Activated CD4-positive, alpha-beta T cell treated with anti-CD3 and anti-CD28 coated beads, Interleukin-10, Interleukin-2, amounts not matched to agents 100 ng/mL and 50 ng/mL, durations not matched to agents 16 hours and 8 hours (primary cell): ENCODE measurements at regions not wholly inside any gene's neighbourhood (a gene's known extent, or its start where the extent isn't known, plus 50 kb on each side); places are given as distances from the start of the nearest gene placed in this dataset.
"Not testable (repeated sequence)": the region's sequence is repeated elsewhere in the genome, so short reads cannot be mapped to it uniquely, and the experiment has no call there.

Experiments used
- DNase-seq: peaks from one replicate; pipeline ENCODE4 v3.0.0-alpha.2; 2020

DNA sequence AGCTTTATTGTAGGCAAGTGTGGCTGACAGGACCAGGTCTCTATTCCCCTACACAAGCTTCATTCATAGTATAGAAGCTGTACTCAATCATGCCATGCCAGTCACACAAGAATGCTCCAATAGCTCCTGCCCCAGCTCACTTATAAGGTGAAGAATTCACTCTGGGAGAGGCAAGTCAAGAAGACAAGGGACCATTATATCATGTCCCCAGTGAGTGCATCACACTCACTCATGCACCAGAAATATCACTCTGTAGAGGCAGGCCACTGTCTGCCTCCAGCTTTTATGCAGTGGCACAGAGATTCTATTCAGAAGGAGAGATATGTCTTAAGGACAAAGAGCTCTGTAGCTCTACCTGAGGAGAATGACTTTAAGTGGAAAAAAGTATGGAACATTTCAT lies 263.2 kb downstream of the GJA1 start:
- no peak for DNase-seq

DNA sequence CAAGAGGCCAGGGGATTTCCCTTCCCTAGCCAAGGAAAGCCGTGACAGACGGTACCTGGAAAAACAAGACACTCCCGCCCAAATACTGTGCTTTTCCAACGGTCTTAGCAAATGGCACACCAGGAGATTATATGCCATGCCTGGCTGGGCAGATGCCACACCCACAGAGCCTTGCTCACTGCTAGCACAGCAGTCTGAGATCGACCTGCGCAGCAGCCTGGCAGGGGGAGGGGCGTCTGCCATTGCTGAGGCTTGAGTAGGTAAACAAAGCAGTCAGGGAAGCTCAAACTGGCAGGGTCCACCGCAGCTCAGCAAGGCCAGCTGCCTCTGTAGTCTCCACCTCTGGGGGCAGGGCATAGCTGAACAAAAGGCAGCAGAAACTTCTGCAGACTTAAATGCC lies 267.7 kb downstream of the GJA1 start:
- not testable (repeated sequence) for DNase-seq

DNA sequence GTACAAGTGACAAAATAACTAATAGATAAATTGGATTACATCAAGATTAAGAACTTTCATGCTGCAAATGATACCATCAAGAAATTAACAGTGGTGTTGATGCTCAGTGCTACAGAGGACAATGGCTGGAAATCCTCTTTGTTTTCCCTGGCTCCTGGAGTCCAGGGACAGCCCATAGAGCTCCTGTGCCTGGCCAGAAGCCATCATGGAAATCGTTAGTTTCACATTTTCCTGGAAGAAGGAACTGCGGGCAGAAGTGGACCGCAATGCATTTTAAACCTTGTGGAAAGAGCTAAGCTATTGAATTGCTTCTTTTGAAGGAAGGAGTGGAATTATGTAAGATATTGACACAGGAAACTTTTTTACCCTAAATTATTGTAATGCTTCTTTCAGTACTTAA lies 276.0 kb downstream of the GJA1 start:
- DNase-seq, result no peak

DNA sequence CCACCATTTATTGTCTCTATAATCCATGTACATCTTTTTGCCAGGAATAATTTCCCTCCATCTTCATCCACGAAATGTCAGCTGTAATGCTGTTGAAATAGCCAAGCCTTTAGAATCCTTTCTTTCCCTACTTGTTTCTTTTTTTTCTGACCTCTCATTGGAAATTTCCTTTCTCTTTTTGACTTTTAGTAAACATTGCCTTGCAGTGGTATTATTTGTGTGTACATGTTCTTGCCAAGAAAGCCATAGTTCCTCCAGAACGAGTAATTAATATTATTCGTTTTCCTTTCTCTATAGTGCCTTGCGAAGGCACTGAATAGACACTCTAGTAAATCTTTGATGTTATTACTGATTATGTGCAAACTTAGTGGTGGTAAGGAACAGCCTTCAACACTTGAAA lies 282.2 kb downstream of the GJA1 start:
- DNase-seq, result no peak

DNA sequence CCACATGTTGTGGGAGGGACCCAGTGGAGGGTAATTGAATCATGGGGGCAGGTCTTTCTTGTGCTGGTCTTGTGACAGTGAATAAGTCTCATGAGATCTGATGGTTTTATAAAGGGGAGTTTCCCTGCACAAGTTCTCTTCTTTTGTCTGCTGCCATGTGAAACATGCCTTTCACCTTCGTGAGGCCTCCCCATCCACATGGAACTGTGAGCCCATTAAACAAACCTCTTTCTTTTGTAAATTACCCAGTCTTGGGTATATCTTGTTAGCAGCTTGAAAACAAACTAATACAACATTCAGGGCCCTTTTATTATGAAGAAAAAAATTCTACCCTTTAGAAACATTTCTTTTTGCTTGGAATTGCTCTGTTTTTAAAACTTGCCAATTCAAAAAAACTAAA lies 285.4 kb downstream of the GJA1 start:
- DNase-seq, result not testable (repeated sequence)

DNA sequence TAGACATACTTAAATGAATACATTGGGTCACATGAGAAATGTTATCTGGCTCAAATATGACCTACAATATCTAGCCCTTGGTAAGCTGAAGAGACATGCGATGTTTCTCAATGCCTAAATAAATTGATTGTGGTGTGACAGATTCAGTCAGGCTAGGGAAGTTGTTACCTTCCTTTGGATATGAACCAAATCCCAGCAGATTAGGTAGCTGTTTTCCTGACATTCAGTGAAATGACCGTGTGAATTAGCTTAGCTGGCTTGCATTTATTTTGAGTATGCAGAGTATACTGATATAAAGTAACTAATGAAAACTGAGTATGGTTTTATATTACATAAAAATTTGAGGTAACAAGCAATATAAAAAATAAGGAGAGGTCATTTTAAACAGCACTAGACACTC lies 288.2 kb downstream of the GJA1 start:
- no peak for DNase-seq

DNA sequence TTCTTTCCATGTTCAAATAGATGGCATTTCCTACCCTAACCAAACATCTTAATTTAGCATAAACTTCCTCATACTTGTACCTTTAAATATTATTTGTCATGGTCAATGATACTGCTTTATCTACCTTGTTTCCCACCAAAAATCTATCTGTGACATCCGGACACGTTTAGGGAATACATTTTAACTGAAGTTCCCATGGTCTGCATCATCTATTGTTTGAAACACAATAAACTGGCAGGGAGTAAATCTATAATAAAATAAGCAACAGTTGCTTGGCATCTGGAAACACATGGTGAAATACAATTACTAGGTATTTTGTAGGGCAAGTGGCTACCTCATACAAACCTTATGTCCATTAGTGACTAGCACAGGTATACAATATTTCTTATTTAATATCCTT lies 289.1 kb downstream of the GJA1 start:
- DNase-seq, result no peak

DNA sequence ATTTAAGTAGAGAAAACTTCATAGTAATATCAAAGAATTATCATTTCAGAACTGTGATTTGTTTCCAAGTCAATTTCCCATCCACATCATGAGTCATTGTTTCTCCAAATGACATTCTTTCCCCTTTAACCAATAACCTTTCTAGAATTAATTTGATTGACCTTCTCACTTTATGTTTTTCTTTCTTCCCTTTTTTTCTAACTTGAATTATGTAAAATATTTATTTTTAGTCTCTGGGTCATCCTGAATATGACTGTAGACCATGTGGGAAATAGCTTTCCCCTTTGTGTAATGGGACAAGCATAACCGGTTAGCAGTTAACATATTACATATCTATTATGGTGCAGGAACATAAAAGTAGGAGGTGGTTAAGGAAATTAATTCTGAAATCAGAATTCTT lies 291.1 kb downstream of the GJA1 start:
- DNase-seq, result no peak

DNA sequence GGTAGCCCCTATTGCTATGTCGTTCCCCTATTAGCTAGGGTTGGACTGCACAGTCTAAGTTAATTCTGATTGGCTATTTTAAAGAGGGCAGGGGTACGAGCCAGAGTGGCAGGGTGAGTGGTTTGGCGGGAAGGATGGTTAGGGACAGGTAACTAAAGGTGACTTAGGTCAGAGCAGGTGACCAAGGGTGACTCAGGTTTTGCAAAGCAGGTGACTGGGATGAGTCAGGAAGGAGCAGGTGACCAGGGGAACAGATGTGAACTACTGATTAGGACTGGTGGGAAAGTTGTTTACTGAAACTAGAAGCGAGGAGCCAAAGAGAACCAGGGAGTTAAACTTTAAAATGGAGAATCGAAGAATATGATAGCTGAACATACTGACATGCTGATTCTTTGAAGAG lies 295.2 kb downstream of the GJA1 start:
- no peak for DNase-seq

DNA sequence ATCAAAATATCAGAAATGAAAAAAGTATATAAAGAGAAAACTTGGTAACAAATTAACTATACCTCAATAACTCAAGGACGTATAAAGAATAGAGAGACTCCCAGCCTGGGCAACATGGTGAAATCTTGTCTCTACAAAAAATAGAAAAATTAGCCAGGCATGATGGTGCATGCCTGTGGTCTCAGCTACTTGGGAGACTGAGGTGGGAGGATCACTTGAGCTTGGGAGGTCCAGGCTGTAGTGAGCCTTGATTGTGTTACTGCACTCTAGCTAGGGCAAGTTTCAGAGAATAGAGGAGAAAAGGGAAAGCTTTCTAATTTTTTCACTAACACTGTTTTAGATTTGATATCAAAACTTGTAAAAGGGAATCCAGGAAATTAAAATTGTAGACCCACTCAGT lies 295.9 kb downstream of the GJA1 start:
- no peak for DNase-seq

DNA sequence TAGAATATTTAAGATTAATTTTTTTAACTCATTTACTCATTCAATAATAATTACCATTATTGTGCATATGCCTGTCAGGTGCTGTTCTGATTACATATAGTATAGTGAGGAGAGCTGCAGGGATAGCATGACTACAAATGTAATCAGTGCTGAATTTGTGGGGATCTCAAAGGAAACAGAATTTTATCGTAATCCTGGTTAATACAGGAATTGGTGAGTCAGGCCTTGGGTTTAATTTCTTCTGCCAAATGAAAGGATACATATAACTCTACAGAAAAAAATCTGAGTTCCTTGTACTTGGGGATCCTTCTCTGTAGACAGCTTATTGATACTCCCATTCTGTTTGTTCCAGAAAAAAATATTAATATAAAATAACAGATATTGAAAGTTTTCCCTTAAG lies 297.2 kb downstream of the GJA1 start:
- no peak for DNase-seq

DNA sequence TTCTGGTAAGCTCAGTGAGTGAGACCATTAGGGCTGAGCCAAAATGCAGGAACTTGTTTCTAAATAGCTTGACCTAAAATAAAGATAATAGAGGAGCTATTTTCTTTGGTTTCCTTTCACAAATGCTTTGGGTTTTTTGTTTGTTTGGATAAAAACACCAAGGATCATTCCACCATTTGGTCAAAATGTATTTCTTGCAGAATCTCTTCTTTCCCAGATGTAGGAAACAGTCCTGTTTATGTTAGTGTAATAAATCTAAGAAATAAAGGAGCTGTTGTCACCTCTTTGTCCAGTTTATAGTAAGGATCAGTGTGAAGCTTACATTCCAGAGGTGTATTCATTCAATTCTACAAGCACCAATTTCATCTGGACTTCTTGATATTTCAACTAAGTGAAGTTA lies 297.8 kb downstream of the GJA1 start:
- DNase-seq, result no peak

DNA sequence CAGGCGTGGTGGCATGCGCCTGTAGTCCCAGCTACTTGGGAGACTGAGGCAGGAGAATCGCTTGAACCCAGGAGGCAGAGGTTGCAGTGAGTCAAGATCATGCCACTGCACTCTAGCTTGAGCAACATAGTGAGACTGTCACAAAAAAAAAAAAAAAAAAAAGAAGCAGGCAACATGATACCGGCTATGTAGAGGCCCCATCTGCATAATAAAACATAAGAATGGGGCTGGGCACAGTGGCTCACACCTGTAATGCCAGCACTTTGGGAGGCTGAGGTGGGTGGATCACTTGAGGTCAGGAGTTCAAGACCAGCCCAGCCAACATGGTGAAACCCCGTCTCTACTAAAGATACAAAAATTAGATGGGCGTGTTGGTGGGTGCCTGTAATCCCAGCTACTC lies 304.7 kb downstream of the GJA1 start:
- DNase-seq, result not testable (repeated sequence)

DNA sequence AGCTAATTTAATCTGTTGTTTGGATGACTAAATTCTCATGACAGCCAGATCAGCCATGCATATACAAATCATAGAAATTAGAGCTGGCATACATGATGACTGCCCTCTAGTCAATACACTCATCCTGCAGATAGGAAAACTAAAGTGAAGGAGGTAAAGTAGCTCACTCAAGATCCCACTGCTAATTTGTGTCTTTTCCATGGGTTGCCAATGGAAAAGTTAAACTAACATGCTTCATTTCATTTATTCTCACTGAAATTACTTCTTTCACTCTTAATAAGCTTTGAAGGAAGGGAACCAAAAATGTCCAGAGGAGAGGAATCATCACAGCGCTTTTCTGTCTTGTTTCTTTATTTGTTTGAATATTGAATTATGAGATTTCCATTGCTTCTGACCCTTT lies 308.2 kb downstream of the GJA1 start:
- no peak for DNase-seq

DNA sequence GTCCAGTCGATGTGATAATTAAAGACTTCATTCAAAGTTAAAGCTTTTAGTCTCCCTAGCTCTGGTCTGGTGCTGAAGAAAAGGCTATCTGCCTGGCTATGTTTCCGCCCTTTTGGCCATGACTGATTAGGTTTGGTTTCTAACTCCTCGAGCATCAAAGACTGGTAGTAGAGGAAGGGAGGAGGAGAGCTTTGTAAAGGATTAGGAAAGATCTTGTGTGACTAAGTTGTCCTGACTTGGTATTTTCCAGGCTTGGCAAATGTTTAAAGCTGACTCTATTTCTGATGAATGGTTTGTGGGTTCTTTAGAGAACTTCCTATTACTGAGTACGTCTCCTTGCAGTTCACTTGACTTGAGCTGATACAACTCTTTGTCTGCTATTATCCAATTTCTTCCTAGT lies 312.9 kb downstream of the GJA1 start:
- DNase-seq, result no peak

DNA sequence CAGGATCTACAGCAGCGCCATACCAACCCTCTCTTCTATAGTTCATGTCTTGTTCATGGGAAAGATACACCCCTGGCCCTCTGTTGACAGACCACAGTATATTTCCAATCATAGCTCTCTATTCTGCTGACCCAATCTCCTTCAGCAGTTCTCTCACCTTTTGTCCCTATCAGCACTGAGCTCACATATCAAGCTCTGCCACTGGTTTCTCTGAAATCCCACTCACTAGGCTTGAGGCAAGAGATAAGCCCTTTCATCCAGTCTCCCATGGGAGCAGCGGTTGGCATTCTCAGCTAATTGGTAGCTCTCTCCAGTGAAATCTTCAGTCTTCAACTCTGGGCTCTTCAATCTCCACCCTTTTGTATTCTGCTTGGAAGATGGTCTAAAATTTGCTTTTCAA lies 313.4 kb downstream of the GJA1 start:
- no peak for DNase-seq

DNA sequence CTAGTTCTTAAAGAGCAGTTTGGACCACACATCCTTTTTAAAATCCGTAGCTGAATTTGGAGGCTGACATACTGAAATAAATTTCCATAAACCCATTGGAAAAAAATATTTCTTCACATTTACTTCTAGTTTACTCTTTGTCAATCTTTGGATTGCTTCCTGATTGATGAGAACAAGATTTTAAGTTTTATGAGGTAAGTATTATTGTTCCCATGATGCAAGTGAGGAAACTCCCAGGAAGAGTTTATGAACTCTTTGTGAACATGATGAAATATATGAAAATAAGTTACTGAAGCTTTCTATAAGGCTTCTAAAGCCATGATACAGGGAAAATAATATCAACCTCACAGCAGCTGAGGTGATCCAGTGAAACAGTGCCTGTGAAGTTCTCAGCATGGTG lies 320.0 kb downstream of the GJA1 start:
- DNase-seq, result no peak

DNA sequence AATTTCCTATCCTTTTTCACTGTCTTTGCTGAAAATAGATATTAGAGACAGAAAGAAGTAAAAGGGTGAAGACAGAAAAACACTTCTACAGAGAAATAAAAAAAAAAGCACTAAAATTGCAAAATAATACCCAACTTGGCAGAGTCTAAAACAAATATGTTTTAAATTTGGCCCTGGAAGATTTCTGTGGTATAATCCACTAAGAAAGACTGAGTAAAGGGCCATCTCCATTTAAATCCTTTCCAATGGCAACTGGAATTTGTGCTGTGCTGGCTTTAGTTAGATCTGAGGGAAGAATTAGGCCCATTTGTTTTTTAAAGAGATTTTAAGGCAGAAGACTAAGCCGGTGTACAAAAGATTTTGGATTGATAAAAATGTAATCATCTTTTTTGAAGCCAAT lies 321.2 kb downstream of the GJA1 start:
- DNase-seq, result no peak

DNA sequence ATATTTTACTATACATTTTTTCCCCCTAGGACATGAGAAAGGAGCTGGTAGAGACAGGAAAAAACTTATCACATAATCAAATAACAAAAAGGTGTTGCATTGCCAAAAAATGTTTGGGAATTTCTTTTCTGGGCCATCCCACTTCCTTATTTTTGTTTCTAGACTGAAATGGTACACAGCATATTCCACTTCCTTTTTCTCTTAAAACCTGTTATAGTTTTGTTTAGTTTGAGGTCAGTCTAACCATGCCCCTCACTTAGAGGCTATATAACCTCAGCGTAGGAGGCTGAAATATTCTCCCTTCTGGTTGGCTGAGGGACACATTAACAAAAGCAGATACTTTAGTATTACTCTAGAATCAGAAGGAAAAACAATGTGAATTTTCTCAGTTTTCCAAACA lies 323.9 kb downstream of the GJA1 start:
- no peak for DNase-seq

DNA sequence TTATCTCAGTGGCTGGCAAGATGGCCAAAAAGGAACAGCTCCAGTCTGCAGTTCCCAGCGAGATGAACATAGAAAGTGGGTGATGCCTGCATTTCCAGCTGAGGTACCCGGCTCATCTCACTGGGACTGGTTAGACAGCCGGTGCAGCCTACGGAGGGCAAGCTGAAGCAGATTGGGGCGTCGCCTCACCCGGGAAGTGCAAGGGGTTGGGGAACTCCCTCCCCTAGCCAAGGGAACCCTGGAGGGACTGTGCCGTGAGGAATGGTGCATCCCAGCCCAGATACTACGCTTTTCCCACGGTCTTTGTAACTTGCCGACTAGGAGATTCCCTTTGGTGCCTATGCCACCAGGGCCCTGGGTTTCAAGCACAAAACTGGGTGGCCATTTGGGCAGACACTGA lies 324.7 kb downstream of the GJA1 start:
- DNase-seq, result no peak

DNA sequence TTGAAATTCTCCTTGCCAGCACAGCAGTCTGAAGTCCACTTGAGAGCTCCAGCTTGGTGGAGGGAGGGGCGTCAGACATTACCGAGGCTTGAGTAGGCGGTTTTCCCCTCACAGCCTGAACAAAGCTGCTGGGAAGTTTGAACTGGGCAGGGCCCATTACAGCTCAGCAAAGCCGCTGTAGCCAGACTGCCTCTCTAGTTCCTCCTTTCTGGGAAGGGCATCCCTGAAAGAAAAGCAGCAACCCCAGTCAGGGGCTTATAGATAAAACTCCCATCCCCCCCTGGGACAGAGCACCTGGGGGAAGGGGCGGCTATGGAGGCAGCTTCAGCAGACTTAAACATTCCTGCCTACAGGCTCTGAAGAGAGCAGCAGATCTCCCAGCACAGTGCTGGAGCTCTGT lies 325.3 kb downstream of the GJA1 start:
- DNase-seq, result no peak

DNA sequence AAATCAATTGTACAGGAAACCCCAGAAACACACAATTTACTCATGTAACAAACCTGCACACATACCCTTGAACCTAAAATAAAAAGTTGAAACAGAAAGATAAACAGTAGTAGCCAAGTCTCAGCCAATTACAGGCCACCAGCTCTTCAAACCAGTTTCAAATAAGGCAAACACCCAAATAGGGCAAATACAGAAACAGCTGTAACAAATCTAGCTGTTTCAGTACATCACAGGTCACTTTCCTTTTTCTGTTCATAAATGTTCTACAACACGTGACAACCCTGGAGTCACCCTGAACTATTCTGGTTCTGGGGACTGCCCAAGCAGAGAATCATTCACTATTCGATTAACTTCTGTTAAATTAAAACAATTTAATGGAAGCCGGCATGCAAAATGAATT lies 329.0 kb downstream of the GJA1 start:
- DNase-seq, result no peak

DNA sequence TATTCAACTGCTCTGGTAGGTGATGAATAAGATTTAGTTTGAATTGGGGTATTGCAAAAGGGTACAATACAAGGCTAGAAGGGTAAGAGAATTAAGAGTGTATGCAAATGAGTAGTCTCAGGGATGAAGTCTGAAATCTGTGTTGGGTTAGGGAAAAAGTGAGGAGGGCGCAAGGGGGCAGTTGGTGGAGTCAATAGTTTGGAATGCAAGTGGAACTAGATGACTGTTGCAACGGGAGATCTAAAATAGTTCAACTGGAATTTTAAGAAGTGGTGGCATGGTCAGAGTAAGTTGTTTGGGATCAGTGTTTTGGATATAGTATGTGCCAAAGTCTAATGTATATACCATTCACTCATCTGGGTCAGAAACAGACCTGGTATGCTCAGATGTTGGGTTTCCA lies 329.6 kb downstream of the GJA1 start:
- no peak for DNase-seq

DNA sequence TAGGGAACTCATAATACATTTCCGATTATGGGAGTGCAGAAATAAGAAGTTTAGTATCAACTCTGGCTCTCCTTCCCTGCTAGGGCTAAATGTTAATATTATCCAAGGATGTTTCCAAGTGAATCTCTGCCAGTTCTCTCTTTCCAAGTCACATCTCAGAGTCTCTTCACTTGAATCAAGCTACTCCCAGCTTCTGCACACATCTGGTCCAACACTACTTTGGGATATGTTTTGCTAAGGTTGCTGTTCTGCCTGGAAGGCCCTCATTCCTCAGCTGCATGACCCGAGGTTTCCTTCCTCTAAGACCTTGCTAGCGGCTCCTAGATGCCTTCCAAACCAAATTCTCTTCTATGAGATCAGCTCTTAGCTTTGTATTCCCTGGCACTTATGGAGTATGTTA lies 331.8 kb downstream of the GJA1 start:
- no peak for DNase-seq

DNA sequence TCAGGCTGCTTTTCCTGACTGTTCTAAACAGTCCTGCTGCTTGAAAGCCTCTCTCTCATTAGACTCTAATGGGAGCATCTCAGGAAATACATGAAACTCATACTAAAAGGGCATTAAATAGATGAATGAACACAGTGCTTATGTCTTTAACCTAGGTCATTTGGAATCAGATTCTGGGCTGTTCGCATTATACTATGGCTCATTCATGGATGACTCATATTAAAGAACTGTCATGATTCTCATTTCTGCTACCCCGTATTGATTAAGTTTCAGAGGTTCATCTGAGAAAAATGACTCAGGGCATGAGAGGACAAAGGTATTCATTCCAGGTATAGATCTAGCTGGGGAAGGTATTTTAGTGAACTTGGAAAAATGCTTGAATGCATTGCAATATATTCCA lies 335.5 kb downstream of the GJA1 start:
- DNase-seq, result peak; percentile 34

DNA sequence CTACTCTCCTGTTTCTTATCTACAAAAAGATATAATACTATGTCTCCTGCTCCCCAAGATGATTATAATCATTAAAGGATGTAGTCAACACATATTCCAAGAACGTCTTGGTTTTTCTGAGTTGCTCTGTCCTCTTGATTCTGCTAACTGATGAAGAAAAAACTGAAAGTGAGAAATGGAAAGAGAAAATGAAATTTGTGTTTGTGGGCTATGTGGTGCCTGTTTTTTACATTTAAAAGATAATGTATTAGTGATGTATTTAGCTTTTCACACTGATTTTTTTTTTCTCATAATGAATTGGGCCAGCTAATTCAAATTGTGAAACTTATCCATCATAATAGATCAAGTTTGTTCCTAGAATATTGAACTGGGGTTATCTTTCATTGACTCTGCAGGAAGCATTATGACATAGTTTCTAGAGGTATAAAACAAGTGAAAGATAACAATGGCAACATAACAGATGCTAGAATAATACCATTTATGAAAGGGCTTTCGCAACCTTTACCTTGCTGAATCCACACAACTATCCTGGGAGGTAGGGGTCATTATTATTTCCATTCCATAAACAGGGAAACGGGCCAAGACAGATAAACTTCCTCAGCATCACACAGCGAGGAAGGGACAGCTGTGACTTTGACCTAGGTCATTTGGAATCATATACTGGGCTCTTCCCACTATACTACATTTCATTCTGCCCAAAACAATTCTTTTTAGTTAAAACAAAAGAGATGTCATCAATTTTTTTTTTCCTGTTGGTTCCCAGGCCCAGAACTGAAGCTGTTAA lies 336.7 kb downstream of the GJA1 start:
- DNase-seq, result peak; percentile 18
